Subcutaneous abdominal adipose tissue (tissue), 5 donors: ENCODE measurements at regions not wholly inside any gene's neighbourhood (a gene's known extent, or its start where the extent isn't known, plus 50 kb on each side); places are given as distances from the start of the nearest gene placed in this dataset.

Source experiments
- H3K27ac ChIP-seq: one replicate; pipeline ENCODE4 v1.7.0; 2013; ENCODE audit warnings: low read depth, mild to moderate bottlenecking, inconsistent platforms, low read length, moderate library complexity
- H3K27me3 ChIP-seq, 5 donors: one replicate each; pipeline ENCODE4 v1.7.0; 2013; ENCODE audit warnings: low read length in 5 of 5, inconsistent platforms in 1 of 5; ENCODE audit not compliant: control insufficient read depth in 5 of 5, insufficient read depth in 4 of 5
- H3K36me3 ChIP-seq, 5 donors: one replicate each; pipeline ENCODE4 v1.7.0; 2013; ENCODE audit warnings: low read length in 5 of 5; ENCODE audit not compliant: control insufficient read depth in 5 of 5, insufficient read depth in 5 of 5
- H3K4me1 ChIP-seq, 5 donors: one replicate each; pipeline ENCODE4 v1.7.0; 2013; ENCODE audit warnings: low read length in 5 of 5, mild to moderate bottlenecking in 3 of 5, moderate library complexity in 1 of 5; ENCODE audit not compliant: control insufficient read depth in 5 of 5, insufficient read depth in 5 of 5
- H3K4me3 ChIP-seq, 5 donors: one replicate each; pipeline ENCODE4 v1.7.0; 2013; ENCODE audit warnings: low read length in 5 of 5, low read depth in 1 of 5
- H3K9ac ChIP-seq, 5 donors: one replicate each; pipeline ENCODE4 v1.7.0; 2013; ENCODE audit warnings: low read length in 5 of 5, mild to moderate bottlenecking in 4 of 5, moderate library complexity in 3 of 5
- H3K9me3 ChIP-seq, 5 donors: one replicate each; pipeline ENCODE4 v1.7.0; 2013; ENCODE audit warnings: low read length in 5 of 5; ENCODE audit not compliant: control insufficient read depth in 5 of 5
- donor health status: healthy.
- donor health status: healthy.
- donor health status: healthy.
- donor health status: healthy.
- donor health status: healthy.

GRCh38 chr13:73740666-73741065, 393.5 kb downstream of the KLF12 start:
- no peaks in the 10 kb centered on the region for H3K9me3 ChIP-seq
- H3K4me3 ChIP-seq, result peak overlapping the region in 3 of 5 donors; percentile 6 to 44 (median 12)
- H3K9ac ChIP-seq, result no peak overlapping the region
- no peak overlapping the region for H3K27ac ChIP-seq
- H3K36me3 ChIP-seq, result no peaks in the 10 kb centered on the region
- no peaks in the 10 kb centered on the region for H3K27me3 ChIP-seq
- H3K4me1 ChIP-seq, result peaks cover 0 to 12% (median 2%) of the 10 kb centered on the region in 5 donors

- no peak overlapping the region for H3K9ac ChIP-seq
- no peak overlapping the region for H3K27ac ChIP-seq
- H3K36me3 ChIP-seq, result no peaks in the 10 kb centered on the region
- no peak overlapping the region for H3K4me3 ChIP-seq
- H3K27me3 ChIP-seq, result no peaks in the 10 kb centered on the region
- H3K4me1 ChIP-seq, result peaks cover 0 to 12% (median 2%) of the 10 kb centered on the region in 5 donors
- H3K9me3 ChIP-seq, result no peaks in the 10 kb centered on the region
These were observed 394.8 kb downstream of the KLF12 start for GRCh38 chr13:73739394-73739793.

GRCh38 chr13:73738626-73739025, 395.6 kb downstream of the KLF12 start:
- Histone ChIP-seq H3K9me3 (no peaks in the 10 kb centered on the region), H3K36me3 (no peaks in the 10 kb centered on the region), H3K4me3 (no peak overlapping the region), H3K27me3 (no peaks in the 10 kb centered on the region), H3K4me1 (peaks cover 0 to 12% (median 2%) of the 10 kb centered on the region in 5 donors), H3K9ac (no peak overlapping the region), H3K27ac (no peak overlapping the region)

DNA sequence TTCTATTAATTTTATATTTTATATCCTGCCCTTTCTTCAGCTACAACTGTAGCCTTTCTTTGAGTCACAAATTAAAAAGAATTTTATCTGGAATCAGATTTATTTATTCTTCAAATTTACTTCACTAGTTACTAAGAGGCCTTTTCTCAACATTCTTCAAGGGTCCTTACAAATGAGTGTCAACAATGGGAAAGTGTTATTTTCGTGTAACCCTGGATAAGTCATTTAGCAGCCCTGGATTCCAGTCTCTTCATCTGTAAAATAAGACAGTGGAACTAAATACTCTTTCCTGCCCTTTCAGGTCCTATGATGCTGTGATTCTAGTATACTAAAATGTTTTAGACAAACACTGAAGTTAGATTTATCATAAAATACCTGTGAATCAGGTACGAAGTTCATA, 397.0 kb downstream of the KLF12 start:
- H3K9me3 ChIP-seq, result no peaks in the 10 kb centered on the region
- H3K4me3 ChIP-seq, result no peak overlapping the region
- H3K27ac ChIP-seq, result no peak overlapping the region
- H3K4me1 ChIP-seq, result peaks cover 0 to 12% (median 2%) of the 10 kb centered on the region in 5 donors
- no peak overlapping the region for H3K9ac ChIP-seq
- no peaks in the 10 kb centered on the region for H3K36me3 ChIP-seq
- H3K27me3 ChIP-seq, result no peaks in the 10 kb centered on the region

DNA sequence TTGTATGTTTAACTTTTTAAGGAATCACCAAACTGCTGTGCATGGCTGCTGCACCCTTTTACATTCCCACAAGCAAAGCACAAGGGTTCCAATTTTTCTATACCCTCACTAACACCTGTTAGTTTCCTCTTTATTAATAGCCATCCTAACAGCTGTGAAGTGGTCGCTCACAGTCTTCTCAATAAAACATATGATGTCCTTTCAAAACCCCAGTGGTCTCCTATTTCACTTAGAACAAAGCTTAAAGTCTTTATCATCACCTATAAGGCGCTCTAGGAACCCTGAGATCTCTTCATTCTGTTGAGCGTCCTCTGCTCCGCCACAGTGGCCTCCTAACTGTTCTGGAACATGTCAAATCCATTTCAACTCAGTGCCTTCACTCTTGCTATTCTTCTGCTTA, 400.5 kb downstream of the KLF12 start:
- Histone ChIP-seq H3K27me3 (no peaks in the 10 kb centered on the region), H3K4me1 (peaks cover 0 to 3% (median 0%) of the 10 kb centered on the region in 5 donors), H3K9ac (no peak overlapping the region), H3K27ac (no peak overlapping the region), H3K4me3 (no peak overlapping the region), H3K9me3 (no peaks in the 10 kb centered on the region), H3K36me3 (no peaks in the 10 kb centered on the region)

DNA sequence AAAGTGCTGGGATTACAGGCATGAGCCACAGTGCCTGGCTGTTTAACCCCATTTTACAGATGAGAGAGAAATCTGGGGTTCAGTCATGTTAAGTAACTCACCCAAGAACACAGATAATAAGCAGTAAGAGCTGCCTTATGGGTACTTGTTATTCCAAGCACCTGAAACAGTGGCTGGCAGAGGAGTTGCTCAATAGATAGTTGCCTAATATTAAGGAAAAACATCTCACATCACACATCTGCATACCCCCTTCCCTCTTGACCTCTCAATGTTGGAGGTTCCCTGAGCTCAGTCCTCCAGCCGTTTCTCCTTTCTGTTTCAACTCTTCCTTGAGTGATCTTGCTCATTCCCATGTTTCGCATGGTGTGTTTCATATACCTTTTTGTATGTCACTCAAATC, 401.9 kb downstream of the KLF12 start:
- Histone ChIP-seq H3K4me1 (no peaks in the 10 kb centered on the region), H3K27me3 (no peaks in the 10 kb centered on the region), H3K9ac (no peak overlapping the region), H3K9me3 (no peaks in the 10 kb centered on the region), H3K4me3 (no peak overlapping the region), H3K27ac (no peak overlapping the region), H3K36me3 (no peaks in the 10 kb centered on the region)

GRCh38 chr13:73731564-73731963, 402.6 kb downstream of the KLF12 start:
- no peak overlapping the region for H3K27ac ChIP-seq
- no peak overlapping the region for H3K4me3 ChIP-seq
- peaks cover 0 to 2% (median 0%) of the 10 kb centered on the region in 5 donors for H3K36me3 ChIP-seq
- H3K27me3 ChIP-seq, result no peaks in the 10 kb centered on the region
- H3K9me3 ChIP-seq, result no peaks in the 10 kb centered on the region
- H3K9ac ChIP-seq, result no peak overlapping the region
- H3K4me1 ChIP-seq, result no peaks in the 10 kb centered on the region

DNA sequence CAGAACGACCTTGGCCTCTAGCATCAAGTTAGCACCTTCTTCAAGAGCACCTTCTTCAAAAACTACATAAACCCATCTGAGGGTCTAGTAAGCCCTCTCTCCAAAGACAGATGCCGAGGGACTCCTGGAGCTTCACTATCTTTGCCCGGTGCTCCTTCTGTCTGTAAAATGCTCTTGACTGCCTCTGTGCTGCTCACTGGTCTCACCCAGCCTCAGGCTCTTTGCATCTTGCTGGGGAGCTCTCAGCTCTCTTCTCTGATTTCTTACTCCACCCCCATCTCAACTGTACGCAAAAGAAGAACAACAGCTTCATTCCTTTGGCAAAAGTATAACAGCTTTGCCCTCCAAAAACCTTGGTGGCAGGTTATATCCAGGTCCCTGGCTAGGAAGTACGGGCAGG, 404.2 kb downstream of the KLF12 start:
- Histone ChIP-seq H3K27ac (no peak overlapping the region), H3K9me3 (no peaks in the 10 kb centered on the region), H3K9ac (no peak overlapping the region), H3K4me3 (no peak overlapping the region), H3K36me3 (peaks cover 0 to 2% (median 0%) of the 10 kb centered on the region in 5 donors), H3K27me3 (no peaks in the 10 kb centered on the region), H3K4me1 (no peaks in the 10 kb centered on the region)

- no peak overlapping the region for H3K4me3 ChIP-seq
- H3K9ac ChIP-seq, result no peak overlapping the region
- H3K36me3 ChIP-seq, result peaks cover 0 to 2% (median 0%) of the 10 kb centered on the region in 5 donors
- H3K27ac ChIP-seq, result no peak overlapping the region
- H3K9me3 ChIP-seq, result no peaks in the 10 kb centered on the region
- H3K4me1 ChIP-seq, result no peaks in the 10 kb centered on the region
- H3K27me3 ChIP-seq, result no peaks in the 10 kb centered on the region
These were observed 405.2 kb downstream of the KLF12 start for GRCh38 chr13:73729046-73729445.

DNA sequence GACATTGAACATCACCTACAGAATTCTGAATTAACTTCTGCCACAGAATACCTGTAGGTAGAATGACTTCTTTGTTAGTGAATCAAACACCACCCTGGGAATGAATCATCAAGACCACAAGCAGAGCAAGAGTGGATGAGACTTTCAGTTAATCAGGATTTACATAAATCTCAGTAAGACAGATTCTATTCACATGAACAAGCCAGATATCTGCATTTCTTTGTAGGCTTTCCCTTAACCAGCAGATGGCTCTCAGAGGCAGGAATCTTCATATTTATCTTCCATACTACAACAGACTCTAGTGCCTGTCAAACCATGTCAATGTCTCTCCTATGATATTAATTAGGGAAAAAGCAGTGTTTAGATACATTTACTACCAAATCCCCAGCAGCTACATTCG, 412.1 kb downstream of the KLF12 start:
- Histone ChIP-seq H3K27ac (no peak overlapping the region), H3K9ac (no peak overlapping the region), H3K9me3 (no peaks in the 10 kb centered on the region), H3K4me3 (no peak overlapping the region), H3K36me3 (peaks cover 0 to 2% (median 0%) of the 10 kb centered on the region in 5 donors), H3K27me3 (no peaks in the 10 kb centered on the region), H3K4me1 (no peaks in the 10 kb centered on the region)

GRCh38 chr13:73721571-73721970, 412.6 kb downstream of the KLF12 start:
- Histone ChIP-seq H3K36me3 (no peaks in the 10 kb centered on the region), H3K9me3 (no peaks in the 10 kb centered on the region), H3K9ac (no peak overlapping the region), H3K4me3 (no peak overlapping the region), H3K4me1 (no peaks in the 10 kb centered on the region), H3K27me3 (no peaks in the 10 kb centered on the region), H3K27ac (no peak overlapping the region)
